ENCODE measurements at regions not wholly inside any gene's neighbourhood (a gene's known extent, or its start where the extent isn't known, plus 50 kb on each side); places are given as distances from the start of the nearest gene placed in this dataset.

DNA sequence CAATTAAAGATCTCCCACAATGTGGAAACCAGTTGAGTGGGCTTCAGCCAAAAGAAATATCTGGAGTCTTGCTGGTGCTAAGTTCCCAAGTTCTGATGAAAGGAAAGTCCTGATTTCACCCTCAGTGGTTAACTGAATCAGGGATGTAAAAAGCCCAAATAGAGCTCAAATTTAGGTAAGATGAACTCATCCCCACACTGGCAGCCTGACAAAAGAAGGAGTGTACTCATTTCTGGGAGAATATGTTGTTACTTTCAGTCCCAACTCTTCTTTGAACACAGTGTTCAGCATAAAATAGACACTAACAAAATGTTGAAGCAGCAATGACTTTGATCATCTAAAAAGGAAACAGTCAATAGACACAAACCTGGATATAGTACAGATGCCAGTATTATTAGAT, 91.7 kb downstream of the CHRM3 start:
- no peak for TF ChIP-seq EZH2 (IDR thresholded peaks at IDR 0.05; ENCODE audit: insufficient read depth, poor library complexity, severe bottlenecking)
- TF ChIP-seq EZH2phosphoT487 (IDR thresholded peaks at IDR 0.05; ENCODE audit: insufficient read depth, low read depth), result no peak

All from GM23248 (cell line).